ENCODE measurements at regions not wholly inside any gene's neighbourhood (a gene's known extent, or its start where the extent isn't known, plus 50 kb on each side); places are given as distances from the start of the nearest gene placed in this dataset.
"Not testable (repeated sequence)": the region's sequence is repeated elsewhere in the genome, so short reads cannot be mapped to it uniquely, and the experiment has no call there.

GRCh38 chr1:96524100-96524499 is 197.5 kb upstream of the PTBP2 start:
- TF ChIP-seq CTCF (IDR thresholded peaks at IDR 0.05) = no peak
- TF ChIP-seq EP300 (IDR thresholded peaks at IDR 0.05) = no peak
- TF ChIP-seq POLR2AphosphoS5 (IDR thresholded peaks at IDR 0.05) = no peak
- TF ChIP-seq POLR2A (IDR thresholded peaks at IDR 0.05) = no peak
- no peak overlapping the region for H3K27ac ChIP-seq
- peaks cover 0 to 25% (median 21%) of the 10 kb centered on the region in 4 donors for H3K4me1 ChIP-seq
- H3K9me3 ChIP-seq = peaks cover 0 to 6% (median 2%) of the 10 kb centered on the region in 4 donors
- DNase-seq = no peak
- intact Hi-C loops (cut with DNase I) = no loop called here
- H3K4me3 ChIP-seq = no peak overlapping the region
- H3K27me3 ChIP-seq = no peaks in the 10 kb centered on the region
- WGBS, 2 donors = 20 to 34% methylated on average over 2 of the region's 2 CpGs
- H3K36me3 ChIP-seq = no peaks in the 10 kb centered on the region

- no peak for TF ChIP-seq POLR2A (IDR thresholded peaks at IDR 0.05)
- peak in 1 of 4 donors; percentile 35 for TF ChIP-seq POLR2AphosphoS5 (IDR thresholded peaks at IDR 0.05)
- no peak for DNase-seq
- H3K36me3 ChIP-seq = no peaks in the 10 kb centered on the region
- peaks cover 3 to 6% (median 4%) of the 10 kb centered on the region in 4 donors for H3K9me3 ChIP-seq
- intact Hi-C loops (cut with DNase I) = no loop called here
- no peaks in the 10 kb centered on the region for H3K27me3 ChIP-seq
- peaks cover 0 to 8% (median 5%) of the 10 kb centered on the region in 4 donors for H3K4me1 ChIP-seq
- 83 to 85% methylated on average over 8 of the region's 8 CpGs for WGBS, 2 donors
- no peak overlapping the region for H3K4me3 ChIP-seq
- H3K27ac ChIP-seq = peak overlapping the region in 2 of 4 donors; percentile 10 to 31
Measured at GRCh38 chr1:96525657-96526557, 195.7 kb upstream of the PTBP2 start.

- H3K27me3 ChIP-seq; H3K9me3 ChIP-seq; H3K4me3 ChIP-seq; intact Hi-C loops (cut with DNase I); H3K36me3 ChIP-seq; DNase-seq; H3K27ac ChIP-seq; H3K4me1 ChIP-seq: not testable (repeated sequence)
- 95 to 96% methylated on average over 1 of the region's 1 CpG for WGBS, 2 donors
Measured at GRCh38 chr1:96528672-96529071, 192.9 kb upstream of the PTBP2 start.

DNA sequence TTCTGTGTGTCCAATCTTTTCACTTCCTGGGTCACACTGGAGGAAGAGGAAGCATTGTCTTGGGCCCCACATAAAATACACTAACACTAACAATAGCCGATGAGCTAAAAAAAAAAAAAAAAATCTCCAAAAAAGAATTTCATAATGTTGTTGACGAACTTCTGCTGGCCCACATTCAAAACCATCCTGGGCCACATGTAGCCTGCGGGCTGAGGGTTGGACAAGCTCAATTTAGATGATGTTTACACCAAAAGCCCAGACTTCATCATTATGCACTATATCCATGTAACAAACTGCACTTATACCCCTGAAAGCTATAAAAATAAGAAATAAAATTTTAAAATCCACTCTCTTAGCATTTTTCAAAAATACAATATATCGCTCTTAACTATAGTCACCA is 187.8 kb upstream of the PTBP2 start:
- DNase-seq = no peak
- Histone ChIP-seq H3K4me3 (no peak overlapping the region), H3K36me3 (no peaks in the 10 kb centered on the region), H3K27ac (peak overlapping the region in 1 of 4 donors; percentile 86), H3K27me3 (no peaks in the 10 kb centered on the region), H3K4me1 (peaks cover 0 to 40% (median 30%) of the 10 kb centered on the region in 4 donors), H3K9me3 (peaks cover 0 to 4% (median 1%) of the 10 kb centered on the region in 4 donors)
- 88 to 89% methylated on average over 4 of the region's 4 CpGs for WGBS, 2 donors
- TF ChIP-seq POLR2A (IDR thresholded peaks at IDR 0.05) (no peak), CTCF (IDR thresholded peaks at IDR 0.05) (no peak), EP300 (IDR thresholded peaks at IDR 0.05) (no peak), POLR2AphosphoS5 (IDR thresholded peaks at IDR 0.05) (no peak)
- intact Hi-C loops (cut with DNase I) = no loop called here

GRCh38 chr1:96536581-96536980 is 185.0 kb upstream of the PTBP2 start:
- intact Hi-C loops (cut with DNase I) = loop anchor here (5.0 kb wide), 2 partner anchors 49 to 299 kb away; no protein-coding TSS in a partner anchor
- no peaks in the 10 kb centered on the region for H3K27me3 ChIP-seq
- H3K36me3 ChIP-seq = no peaks in the 10 kb centered on the region
- DNase-seq = no peak
- H3K4me1 ChIP-seq = peaks cover 0 to 56% (median 43%) of the 10 kb centered on the region in 4 donors
- H3K9me3 ChIP-seq = no peaks in the 10 kb centered on the region
- no peak for TF ChIP-seq CTCF (IDR thresholded peaks at IDR 0.05)
- TF ChIP-seq POLR2AphosphoS5 (IDR thresholded peaks at IDR 0.05) = no peak
- TF ChIP-seq EP300 (IDR thresholded peaks at IDR 0.05) = no peak
- TF ChIP-seq POLR2A (IDR thresholded peaks at IDR 0.05) = no peak
- no peak overlapping the region for H3K4me3 ChIP-seq
- peak overlapping the region; percentile 80 to 86 (median 82) for H3K27ac ChIP-seq

All from sigmoid colon (tissue), 6 donors.